ENCODE measurements at regions not wholly inside any gene's neighbourhood (a gene's known extent, or its start where the extent isn't known, plus 50 kb on each side); places are given as distances from the start of the nearest gene placed in this dataset.

DNA sequence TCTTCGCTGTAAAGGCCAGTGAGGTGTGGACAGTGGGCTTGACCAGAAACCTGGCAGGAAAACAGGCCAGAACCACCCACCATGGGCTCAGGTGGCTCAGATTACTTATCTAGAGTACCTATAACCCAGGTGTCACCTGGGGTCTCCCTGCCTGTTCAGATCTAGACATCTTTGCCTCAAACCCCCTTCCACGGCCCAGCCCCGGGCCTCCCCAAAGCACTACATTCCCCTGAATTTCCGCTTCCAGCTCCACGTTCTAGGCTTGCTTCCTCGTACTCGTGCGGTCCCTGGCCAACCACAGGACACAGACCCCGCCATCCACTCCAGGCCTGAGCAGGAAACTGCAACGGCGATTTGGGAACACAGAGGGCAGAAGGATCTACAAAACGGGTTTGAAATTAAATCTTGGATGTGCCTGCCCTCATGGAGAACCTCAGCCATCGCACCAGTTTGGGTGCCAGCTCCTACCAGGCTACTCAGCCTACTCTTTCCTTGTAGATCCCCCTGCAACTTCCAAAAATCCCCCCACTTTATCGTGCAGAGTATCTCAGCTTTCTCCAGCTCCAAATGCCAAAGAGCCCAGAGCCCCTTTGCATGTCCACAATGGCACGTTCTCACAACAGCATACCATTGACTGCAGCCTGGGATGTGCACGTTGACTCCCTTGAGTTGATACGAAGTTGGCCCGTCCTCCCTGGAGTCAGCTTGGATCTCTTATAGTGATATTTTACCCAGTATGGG lies 62.7 kb upstream of the CACUL1 start:
- TF ChIP-seq POLR2A (IDR thresholded peaks at IDR 0.05; ENCODE audit: low read length) (no peak), GATA1 (IDR thresholded peaks at IDR 0.05; ENCODE audit: low read depth, low read length) (no peak)

Data from erythroblast (primary cell).